LNCaP clone FGC (cell line): ENCODE measurements at regions not wholly inside any gene's neighbourhood (a gene's known extent, or its start where the extent isn't known, plus 50 kb on each side); places are given as distances from the start of the nearest gene placed in this dataset.

Source experiments
- DNase-seq: peaks from one replicate; pipeline ENCODE4 v3.0.0-alpha.2; 2011; ENCODE audit warnings: low read depth
- H3K4me3 ChIP-seq: 2 replicates; pipeline ENCODE4 v1.5.1; 2011; ENCODE audit warnings: mild to moderate bottlenecking, low read depth, low read length, control low read depth
- CTCF ChIP-seq: IDR thresholded peaks from 2 replicates; pipeline ENCODE4 v1.5.1; 2012; ENCODE audit warnings: mild to moderate bottlenecking; ENCODE audit not compliant: control insufficient read depth, insufficient read depth; ENCODE audit errors: extremely low read depth

- H3K4me3 ChIP-seq, result no peak overlapping the region
- DNase-seq, result no peak
- no peak for TF ChIP-seq CTCF
These were observed 387.7 kb downstream of the NXPE2 start for GRCh38 chr11:115065830-115066664.

- no peak overlapping the region for H3K4me3 ChIP-seq
- DNase-seq, result no peak
- no peak for TF ChIP-seq CTCF
These were observed 389.1 kb downstream of the NXPE2 start for GRCh38 chr11:115067471-115067870.

GRCh38 chr11:115067900-115068530, 389.7 kb downstream of the NXPE2 start:
- no peak for DNase-seq
- H3K4me3 ChIP-seq, result no peak overlapping the region
- no peak for TF ChIP-seq CTCF

- no peak for DNase-seq
- H3K4me3 ChIP-seq, result no peak overlapping the region
- TF ChIP-seq CTCF, result no peak
These were observed 391.3 kb downstream of the NXPE2 start for GRCh38 chr11:115069599-115069998.

- TF ChIP-seq CTCF, result no peak
- no peak overlapping the region for H3K4me3 ChIP-seq
- no peak for DNase-seq
These were observed 397.0 kb downstream of the NXPE2 start for GRCh38 chr11:115075356-115075755.

GRCh38 chr11:115077740-115078139, 399.4 kb downstream of the NXPE2 start:
- no peak overlapping the region for H3K4me3 ChIP-seq
- DNase-seq, result no peak
- no peak for TF ChIP-seq CTCF
